Skin of body (tissue), 1 donor: ENCODE measurements at regions not wholly inside any gene's neighbourhood (a gene's known extent, or its start where the extent isn't known, plus 50 kb on each side); places are given as distances from the start of the nearest gene placed in this dataset.
"Not testable (repeated sequence)": the region's sequence is repeated elsewhere in the genome, so short reads cannot be mapped to it uniquely, and the experiment has no call there.

Experiments
- DNase-seq: peaks from one replicate; lab custom pipeline; 2025; lab: John Stamatoyannopoulos, UW

DNA sequence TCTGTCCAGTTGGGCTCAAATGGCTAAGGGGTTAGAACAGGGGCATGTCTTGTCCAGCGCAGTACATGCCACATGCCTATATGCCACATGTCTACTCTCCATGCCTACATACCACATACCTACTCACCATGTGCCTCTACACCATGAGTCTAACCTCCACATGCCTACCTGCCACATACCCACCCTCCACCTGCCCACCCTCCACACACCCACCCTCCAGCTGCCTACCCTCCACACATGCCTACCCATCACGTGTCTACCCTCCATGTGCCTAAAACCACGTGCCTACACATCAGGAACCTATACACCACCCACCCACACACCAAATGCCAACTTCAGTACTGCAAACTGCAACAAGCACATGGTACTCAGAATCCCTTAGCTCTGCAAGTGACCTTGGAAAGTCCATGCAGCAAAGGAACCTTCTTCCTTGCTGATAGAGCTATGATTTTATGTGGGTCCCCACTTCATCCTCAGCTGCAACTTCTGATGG is 113.0 kb upstream of the CST7 start:
- DNase-seq = no peak

DNA sequence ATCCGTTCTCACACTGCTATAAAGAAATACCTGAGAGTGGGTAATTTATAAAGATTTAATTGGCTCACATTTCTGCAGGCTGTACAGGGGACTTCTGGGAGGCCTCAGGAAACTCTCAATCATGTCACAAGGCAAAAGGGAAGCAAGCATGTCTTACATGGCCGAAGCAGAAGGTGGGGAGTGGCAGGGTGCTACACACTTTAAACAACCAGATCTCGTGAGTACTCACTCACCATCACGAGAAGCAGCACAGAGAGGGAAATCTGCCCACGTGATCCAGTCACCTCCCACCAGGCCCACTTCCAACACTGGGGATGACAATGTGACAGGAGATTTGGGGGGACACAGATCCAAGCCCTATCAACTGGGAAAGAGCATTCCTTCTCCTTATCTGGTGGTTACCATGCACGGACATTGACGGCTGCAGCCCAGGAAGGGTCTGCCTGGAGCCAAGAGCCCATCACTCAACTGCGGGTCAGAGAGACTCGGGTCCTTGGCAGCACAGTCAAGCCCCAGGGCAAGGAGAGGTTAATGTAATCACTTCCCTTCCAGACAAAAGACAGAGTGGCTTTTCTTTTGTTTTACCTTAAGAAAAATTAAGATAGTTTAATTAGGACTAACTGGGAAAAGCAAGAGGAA is 112.3 kb upstream of the CST7 start:
- no peak for DNase-seq

DNA sequence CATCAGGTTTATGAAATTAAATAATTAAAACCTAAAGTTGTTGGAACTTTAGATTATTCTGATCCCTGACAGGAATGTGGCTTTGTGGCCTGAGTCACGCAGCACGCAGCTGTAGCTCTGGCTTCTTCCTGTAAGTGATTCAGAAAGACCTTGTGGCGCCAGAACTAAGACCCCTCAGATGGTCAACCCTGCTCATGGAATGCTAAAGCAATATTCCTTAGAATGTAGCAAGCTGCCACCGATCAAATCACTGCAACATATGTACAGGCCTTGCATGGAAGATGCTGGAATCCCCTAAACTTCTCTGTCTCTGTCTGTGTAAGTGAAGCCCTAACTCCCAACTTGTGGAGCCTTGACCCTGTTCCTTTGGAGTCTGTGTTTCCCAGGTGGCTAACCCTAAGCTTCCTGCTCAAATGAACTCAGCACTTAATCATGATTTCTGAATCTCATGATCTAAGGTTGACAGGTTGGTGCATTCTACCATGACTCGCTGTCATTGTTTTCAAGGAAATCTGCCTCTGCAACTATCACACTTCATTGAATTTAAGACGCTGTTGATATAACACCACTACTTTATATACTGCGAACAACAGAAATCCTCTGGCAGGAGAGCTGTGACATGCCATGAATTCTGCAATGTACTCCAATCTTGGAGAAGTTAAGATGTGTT is 111.2 kb upstream of the CST7 start:
- no peak for DNase-seq

GRCh38 chr20:24838546-24839535 is 110.2 kb upstream of the CST7 start:
- peak; percentile 81 for DNase-seq

- peak; percentile 85 for DNase-seq
Measured at GRCh38 chr20:24840121-24840713, 108.9 kb upstream of the CST7 start.

DNA sequence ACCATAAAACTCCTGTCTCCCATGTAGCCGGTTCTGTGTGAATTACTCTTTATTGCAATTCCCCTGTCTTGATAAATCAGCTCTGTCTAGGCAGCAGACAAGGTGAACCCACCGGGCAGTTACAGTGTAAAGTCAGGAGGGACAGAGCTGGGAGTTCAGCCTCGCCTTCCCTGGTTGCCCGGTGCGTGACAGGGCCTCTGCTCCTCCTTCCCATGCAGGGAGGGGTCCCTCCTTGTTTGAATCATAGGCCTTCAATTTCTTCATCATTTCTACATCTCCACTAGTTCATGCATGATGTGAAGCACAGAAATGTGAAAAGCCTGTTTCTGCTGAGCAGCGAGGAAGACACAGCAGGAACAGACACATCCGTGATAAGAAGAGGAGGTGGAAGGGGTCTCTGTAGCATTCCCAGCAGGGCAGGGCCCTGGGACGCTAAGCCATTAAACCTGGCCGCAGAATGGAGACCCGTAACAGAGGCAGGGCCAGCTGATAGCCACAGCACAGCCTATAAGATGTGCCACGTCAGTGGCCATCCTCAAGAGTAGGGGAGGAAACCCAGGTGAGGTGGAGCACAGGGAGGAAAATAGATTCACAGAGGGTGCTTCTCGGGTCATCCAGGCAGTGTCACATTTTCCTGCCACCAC is 106.7 kb upstream of the CST7 start:
- no peak for DNase-seq

- peak; percentile 34 for DNase-seq
Measured at GRCh38 chr20:24842918-24843715, 106.0 kb upstream of the CST7 start.

GRCh38 chr20:24850176-24850575 is 98.9 kb upstream of the CST7 start:
- no peak for DNase-seq

DNA sequence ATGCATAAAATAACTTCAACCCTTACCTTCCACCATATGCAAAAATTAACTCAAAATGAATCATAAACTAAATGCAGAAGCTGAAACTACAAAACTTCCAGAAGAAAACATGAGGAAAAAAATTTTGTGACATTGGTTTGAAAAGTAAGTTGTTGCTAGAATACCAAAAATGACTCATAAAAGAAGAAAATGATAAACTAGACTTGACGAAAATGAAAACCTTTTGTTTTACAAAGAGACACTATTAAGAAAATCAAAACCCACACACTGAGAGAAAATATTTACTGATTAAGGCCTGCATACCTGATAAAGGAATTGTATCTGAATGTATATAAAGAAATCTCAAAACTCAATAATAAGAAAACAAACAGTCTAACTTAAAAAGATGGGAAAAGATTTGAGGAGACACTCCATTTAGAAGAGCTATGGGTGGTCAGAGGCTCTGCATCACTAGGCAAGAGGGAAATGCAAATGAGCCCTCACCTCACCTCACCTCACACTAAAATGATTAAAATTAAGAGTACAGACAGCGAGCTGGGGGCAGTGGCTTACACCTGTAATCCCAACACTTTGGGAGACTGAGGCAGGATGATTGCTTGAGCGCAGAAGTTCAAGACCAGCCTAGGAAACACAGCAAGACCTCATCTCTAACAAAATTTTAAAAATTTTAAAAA is 97.6 kb upstream of the CST7 start:
- no peak for DNase-seq

DNA sequence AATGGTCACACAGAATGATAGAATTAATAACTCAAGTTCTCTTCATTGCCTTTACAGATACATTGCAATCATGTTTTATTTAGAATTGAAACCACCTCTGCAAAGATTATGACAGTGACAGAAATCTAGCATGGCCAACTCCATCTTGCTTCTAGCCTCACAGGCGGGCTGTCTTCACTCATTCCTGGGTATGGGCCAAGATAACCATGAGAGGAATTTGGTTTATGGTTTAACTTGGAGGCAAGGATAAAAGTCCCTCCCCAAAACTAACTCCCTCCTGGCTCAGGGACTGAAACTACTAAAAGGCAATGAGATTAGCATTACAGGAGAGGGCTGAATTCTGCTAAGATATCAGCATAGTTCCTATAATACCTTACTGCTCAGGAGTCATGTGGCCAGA is 95.2 kb upstream of the CST7 start:
- no peak for DNase-seq

GRCh38 chr20:24855848-24856247 is 93.2 kb upstream of the CST7 start:
- DNase-seq = no peak

- DNase-seq = not testable (repeated sequence)
Measured at GRCh38 chr20:24858500-24858899, 90.6 kb upstream of the CST7 start.

- DNase-seq = no peak
Measured at GRCh38 chr20:24859539-24859938, 89.5 kb upstream of the CST7 start.

DNA sequence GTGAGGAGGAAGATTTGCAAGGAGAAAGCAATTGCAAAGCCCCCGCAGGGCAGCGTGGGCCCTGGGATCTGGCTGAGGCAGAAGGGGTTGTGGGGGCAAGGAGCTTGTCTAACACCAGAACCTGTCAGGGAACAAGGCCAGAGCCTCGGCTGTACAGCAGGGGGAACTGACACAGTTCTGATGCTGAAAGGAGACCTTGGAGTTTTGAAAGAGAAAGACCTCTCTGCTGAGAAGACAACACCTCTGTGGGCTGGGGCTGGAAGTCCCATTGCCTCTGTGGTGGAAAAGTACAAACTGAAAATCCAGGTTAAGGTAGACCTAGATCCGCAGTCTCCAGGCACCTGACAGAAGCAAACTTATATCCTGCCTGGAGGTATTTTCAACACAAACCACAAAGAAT is 86.9 kb upstream of the CST7 start:
- no peak for DNase-seq

DNA sequence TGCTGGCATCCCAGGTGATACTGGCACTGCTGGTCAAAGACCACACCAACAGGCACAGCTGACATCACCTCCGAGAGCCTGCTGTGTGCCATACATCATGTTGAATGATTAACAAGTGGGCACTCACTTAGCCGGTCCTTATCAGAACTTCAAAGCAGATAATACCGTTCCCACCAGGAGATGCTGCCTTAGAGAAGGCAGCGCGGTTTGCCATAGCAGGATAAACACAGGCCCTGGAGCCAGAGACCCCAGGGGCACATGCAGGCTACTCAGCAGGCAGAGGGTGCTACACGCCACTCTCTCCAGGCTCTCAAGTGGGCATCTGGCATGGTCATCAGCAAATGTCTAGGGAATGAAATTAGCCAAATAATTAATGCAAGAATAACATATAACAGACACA is 86.5 kb upstream of the CST7 start:
- no peak for DNase-seq

DNA sequence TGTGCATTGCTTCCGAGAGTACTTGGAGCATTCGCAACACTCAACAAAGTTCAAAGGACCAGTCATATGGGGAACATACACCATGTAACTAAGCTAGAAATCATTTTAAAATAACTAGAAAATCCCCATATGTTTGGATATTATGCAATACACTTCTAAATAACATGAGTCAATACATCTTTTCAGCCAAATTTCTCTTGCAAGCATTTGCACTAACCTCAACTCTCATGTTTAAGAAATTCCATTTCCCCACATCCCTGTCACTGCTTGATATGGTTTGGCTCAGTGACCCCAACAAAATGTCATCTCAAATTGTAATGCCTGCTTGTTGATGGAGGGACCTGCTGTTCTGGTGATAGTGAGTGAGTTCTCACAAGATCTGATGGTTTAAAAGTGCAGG is 85.7 kb upstream of the CST7 start:
- DNase-seq = peak; percentile 96

DNA sequence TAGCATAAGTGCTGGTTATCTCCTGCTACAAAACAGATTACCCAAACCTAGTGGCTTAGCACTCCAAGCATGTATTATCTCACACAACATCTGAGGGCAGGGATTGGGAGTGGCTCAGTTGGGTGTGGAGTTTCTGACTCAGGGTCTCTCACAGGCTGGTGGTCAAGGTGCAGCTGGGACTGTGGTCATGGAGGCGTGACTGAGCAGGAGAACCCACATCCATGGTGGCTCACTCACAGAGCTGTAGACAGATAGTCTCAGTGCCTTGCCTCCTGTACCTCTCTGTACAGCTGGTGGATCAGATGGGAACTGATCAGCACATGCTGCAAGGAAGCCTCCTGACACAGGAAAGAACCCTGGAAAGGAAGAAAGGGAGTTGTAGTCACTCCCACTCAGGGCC is 83.1 kb upstream of the CST7 start:
- DNase-seq = no peak

- no peak for DNase-seq
Measured at GRCh38 chr20:24866742-24867141, 82.3 kb upstream of the CST7 start.

DNA sequence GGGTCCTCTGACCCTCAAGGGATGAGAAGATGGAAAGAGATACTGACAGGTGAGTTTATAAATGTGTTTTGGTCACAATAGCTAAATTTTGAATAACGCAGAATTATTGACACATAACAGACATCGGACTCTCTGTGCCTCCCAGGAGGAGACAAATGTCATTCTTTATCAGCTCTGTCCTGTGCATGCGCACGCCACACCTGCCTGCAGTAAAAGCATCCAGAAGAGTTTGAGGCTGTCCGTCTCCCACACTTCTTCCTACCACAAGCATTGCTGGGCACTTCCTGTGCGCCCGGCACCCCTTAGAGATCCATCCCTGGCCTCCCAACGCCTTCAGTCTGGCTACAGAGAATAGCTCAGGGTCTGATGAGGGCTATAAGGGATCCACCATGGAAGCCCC is 81.5 kb upstream of the CST7 start:
- no peak for DNase-seq
